Urinary bladder (tissue), 3 donors: ENCODE measurements at regions not wholly inside any gene's neighbourhood (a gene's known extent, or its start where the extent isn't known, plus 50 kb on each side); places are given as distances from the start of the nearest gene placed in this dataset.
"Not testable (repeated sequence)": the region's sequence is repeated elsewhere in the genome, so short reads cannot be mapped to it uniquely, and the experiment has no call there.

Source experiments
- DNase-seq: peaks from one replicate; pipeline ENCODE4 v3.0.0-alpha.2; 2015; ENCODE audit errors: extremely low spot score
- H3K27ac ChIP-seq: one replicate; pipeline ENCODE4 v1.5.1; 2013; ENCODE audit warnings: low read depth, mild to moderate bottlenecking, moderate library complexity
- H3K36me3 ChIP-seq: one replicate; pipeline ENCODE4 v1.6.1; 2013; ENCODE audit warnings: mild to moderate bottlenecking, moderate library complexity; ENCODE audit not compliant: insufficient read depth
- H3K4me1 ChIP-seq: one replicate; pipeline ENCODE4 v1.6.1; 2013; ENCODE audit warnings: mild to moderate bottlenecking, moderate library complexity; ENCODE audit not compliant: insufficient read depth
- H3K4me3 ChIP-seq: one replicate; pipeline ENCODE4 v1.5.1; 2013; ENCODE audit warnings: low read depth, low read length
- WGBS: extraction: QIAGEN DNeasy Blood & Tissue Kit; methylation state at CpG from one replicate; pipeline ENCODE4 v1.1.7; 2013; 5-methylcytosine and 5-hydroxymethylcytosine counted together
- donor health status: healthy with polysubstance abuse.
- donor health status: healthy.

GRCh38 chr5:3456121-3456681 lies 139.4 kb upstream of the IRX1 start:
- Histone ChIP-seq H3K4me1 (no peaks in the 10 kb centered on the region), H3K4me3 (no peak overlapping the region), H3K27ac (no peak overlapping the region), H3K36me3 (no peaks in the 10 kb centered on the region)
- DNase-seq: no peak
- 68% methylated on average over 14 of the region's 14 CpGs for WGBS

- H3K4me1 ChIP-seq, DNase-seq, H3K36me3 ChIP-seq, H3K27ac ChIP-seq, H3K4me3 ChIP-seq: not testable (repeated sequence)
- 96% methylated on average over 27 of the region's 27 CpGs for WGBS
Measured at GRCh38 chr5:3454028-3454427, 141.6 kb upstream of the IRX1 start.

DNA sequence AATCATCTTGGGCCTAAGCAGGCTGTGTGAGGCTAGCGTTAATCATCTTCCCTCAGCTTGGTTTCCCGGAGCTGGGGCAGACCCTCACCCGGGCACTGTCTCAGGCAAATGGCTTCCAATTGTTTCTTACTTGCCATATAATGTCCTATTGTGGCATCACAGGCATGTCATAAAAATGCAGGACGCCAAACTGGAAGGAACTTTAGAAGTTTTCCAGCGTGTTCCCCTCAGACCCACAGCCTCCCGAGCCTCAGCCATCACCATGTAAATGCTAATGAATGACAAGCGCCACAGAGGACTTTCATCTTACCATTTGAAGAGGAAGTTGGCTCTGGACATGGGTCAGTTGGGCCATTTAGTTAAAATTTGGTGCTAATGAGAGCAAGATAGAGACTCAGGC lies 143.0 kb upstream of the IRX1 start:
- no peak for DNase-seq

GRCh38 chr5:3451961-3452360 lies 143.7 kb upstream of the IRX1 start:
- Histone ChIP-seq H3K27ac (no peak overlapping the region), H3K4me1 (no peaks in the 10 kb centered on the region), H3K36me3 (no peaks in the 10 kb centered on the region), H3K4me3 (no peak overlapping the region)
- no peak for DNase-seq
- 91% methylated on average over 10 of the region's 10 CpGs for WGBS

More for the DNA sequence above, 143.0 kb upstream of the IRX1 start:
- H3K4me3 ChIP-seq: no peak overlapping the region
- no peaks in the 10 kb centered on the region for H3K4me1 ChIP-seq
- no peak overlapping the region for H3K27ac ChIP-seq
- no peaks in the 10 kb centered on the region for H3K36me3 ChIP-seq
- WGBS: 78% methylated on average over 7 of the region's 7 CpGs

DNA sequence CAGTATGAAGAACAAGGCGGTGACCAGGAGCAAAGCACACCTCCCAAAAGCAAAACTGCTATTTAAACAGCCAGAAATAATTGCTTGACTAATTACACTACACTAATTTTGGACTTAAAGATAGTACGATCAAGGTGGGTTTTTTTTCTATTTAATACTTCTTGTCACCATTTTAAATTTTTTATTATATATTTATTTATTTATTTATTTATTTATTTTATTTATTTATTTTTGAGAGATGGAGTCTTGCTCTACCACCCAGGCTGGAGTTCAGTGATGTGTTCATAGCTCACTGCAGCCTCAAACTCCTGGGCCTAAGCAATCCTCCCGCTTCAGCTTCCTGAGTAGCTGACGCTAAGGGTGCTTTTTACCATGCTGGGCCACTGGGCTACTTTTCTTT lies 146.2 kb upstream of the IRX1 start:
- no peak for DNase-seq
- Histone ChIP-seq H3K36me3 (no peaks in the 10 kb centered on the region), H3K4me1 (no peaks in the 10 kb centered on the region), H3K27ac (no peak overlapping the region), H3K4me3 (no peak overlapping the region)
- WGBS: 95% methylated on average over 4 of the region's 4 CpGs

DNA sequence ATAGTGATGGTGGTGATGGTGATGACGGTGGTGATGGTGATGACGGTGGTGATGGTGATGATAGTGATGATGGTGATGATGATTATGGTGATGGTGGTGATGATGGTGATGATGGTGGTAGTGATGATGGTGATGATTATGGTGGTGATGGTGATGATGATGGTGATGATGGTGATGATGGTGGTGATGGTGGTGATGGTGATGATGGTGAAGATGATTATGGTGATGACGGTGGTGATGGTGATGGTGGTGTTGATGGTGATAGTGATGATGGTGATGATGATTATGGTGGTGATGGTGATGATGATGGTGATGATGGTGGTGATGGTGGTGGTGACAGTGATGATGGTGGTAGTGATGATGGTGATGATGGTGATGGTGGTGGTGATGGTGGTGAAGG lies 149.2 kb upstream of the IRX1 start:
- H3K27ac ChIP-seq: no peak overlapping the region
- DNase-seq: no peak
- 83% methylated on average over 3 of the region's 3 CpGs for WGBS
- no peak overlapping the region for H3K4me3 ChIP-seq
- no peaks in the 10 kb centered on the region for H3K4me1 ChIP-seq
- H3K36me3 ChIP-seq: no peaks in the 10 kb centered on the region

DNA sequence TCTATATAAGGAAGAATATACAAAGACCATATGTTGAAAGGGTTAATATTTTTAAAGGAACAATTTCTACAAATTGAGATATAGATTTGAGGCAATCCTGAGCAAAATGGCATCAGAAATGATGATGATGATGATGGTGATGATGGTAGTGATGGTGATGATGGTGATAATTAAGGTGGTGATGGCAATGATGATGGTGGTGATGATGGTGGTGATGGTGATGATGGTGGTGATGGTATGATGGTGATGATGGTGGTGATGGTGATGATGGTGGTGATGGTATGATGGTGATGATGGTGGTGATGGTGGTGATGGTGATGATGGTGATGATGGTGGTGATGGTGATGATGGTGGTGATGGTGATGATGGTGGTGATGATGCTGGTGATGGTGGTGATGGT lies 150.1 kb upstream of the IRX1 start:
- not testable (repeated sequence) for H3K27ac ChIP-seq, H3K36me3 ChIP-seq, H3K4me3 ChIP-seq, DNase-seq, H3K4me1 ChIP-seq

GRCh38 chr5:3432135-3432534 lies 163.5 kb upstream of the IRX1 start:
- WGBS: 80% methylated on average over 4 of the region's 4 CpGs

DNA sequence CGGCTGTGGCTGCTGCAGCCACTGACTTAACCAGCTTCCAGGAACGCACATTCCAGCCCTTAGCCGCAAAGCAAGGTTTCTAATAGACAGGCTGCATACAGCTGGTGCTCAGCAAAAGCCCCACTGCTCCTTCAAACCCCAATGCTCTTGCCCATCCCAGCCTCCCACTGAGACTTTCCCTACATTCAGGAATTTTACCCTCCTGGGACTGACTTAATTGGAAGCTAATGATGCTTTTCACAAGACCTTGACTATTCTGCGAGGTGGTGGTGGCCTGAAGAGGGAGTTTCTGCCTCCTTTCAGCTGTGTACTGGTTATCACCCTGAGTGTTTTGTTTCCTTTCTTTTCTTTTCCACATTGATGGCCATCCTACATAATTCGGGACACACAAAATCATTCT lies 164.9 kb upstream of the IRX1 start:
- no peaks in the 10 kb centered on the region for H3K4me1 ChIP-seq
- H3K36me3 ChIP-seq: no peaks in the 10 kb centered on the region
- H3K4me3 ChIP-seq: no peak overlapping the region
- H3K27ac ChIP-seq: no peak overlapping the region
- DNase-seq: no peak
- 50% methylated on average over 5 of the region's 5 CpGs for WGBS

More at GRCh38 chr5:3432135-3432534, 163.5 kb upstream of the IRX1 start:
- Histone ChIP-seq H3K4me1 (no peaks in the 10 kb centered on the region), H3K36me3 (no peaks in the 10 kb centered on the region), H3K4me3 (no peak overlapping the region), H3K27ac (no peak overlapping the region)
- DNase-seq: no peak

- Histone ChIP-seq H3K4me1 (no peaks in the 10 kb centered on the region), H3K4me3 (no peak overlapping the region), H3K27ac (no peak overlapping the region), H3K36me3 (no peaks in the 10 kb centered on the region)
- DNase-seq: no peak
- WGBS: 79% methylated on average over 7 of the region's 7 CpGs
Measured at GRCh38 chr5:3429962-3430361, 165.7 kb upstream of the IRX1 start.

DNA sequence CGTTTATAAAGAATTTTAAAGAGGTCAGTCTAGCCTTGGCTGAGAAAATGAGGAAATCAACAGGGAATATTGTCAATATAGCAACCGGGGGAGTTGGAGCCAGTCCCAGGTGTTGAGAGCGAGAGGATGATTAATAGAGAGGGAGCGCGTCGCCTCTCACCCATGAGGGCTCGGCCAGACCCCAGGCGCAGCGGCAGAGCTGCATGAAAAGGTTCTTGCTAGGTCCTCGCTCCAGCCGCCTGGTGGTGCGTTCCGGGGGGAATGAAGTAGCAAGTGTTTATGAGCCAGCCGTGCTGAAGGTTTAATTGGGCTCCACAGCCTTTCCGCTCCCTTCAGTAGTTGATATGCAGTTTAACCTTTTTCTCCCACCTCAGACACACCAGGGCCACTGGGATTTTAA lies 167.3 kb upstream of the IRX1 start:
- Histone ChIP-seq H3K4me1 (no peaks in the 10 kb centered on the region), H3K4me3 (no peak overlapping the region), H3K27ac (no peak overlapping the region), H3K36me3 (no peaks in the 10 kb centered on the region)
- no peak for DNase-seq
- 14% methylated on average over 15 of the region's 15 CpGs for WGBS

- no peak for DNase-seq
Measured at GRCh38 chr5:3424946-3425345, 170.7 kb upstream of the IRX1 start.

DNA sequence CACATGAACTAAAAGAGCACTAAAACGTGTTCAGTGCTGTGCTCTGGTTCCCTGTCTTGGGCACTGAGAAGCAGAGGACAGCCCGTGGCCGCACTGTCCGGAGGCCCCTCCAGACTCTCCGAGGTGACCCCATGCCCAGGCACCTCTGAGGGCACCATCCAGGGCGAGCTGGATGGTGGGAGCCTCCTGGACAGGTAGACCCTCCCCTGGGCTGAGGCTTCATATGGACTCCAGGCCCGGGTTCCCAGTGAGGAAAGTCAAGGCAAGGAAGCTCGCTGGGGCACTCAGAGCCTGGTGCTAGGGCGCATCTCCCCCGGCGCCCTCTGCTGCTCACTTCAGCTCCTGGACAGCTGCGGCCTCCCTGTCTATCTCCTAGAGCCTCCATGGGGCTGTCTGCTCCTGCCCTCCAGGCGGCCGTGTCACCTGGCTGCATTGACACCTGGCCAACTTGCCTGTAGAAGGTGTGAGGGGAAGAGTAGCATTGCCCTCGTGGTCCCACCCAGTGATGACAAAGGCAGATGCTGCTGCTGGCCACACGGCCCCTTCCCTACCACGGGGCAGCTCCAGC lies 178.2 kb upstream of the IRX1 start:
- Histone ChIP-seq H3K36me3 (no peaks in the 10 kb centered on the region), H3K4me1 (no peaks in the 10 kb centered on the region), H3K4me3 (no peak overlapping the region), H3K27ac (no peak overlapping the region)
- DNase-seq: no peak
- WGBS: 76% methylated on average over 17 of the region's 17 CpGs

More at GRCh38 chr5:3424946-3425345, 170.7 kb upstream of the IRX1 start:
- H3K27ac ChIP-seq: no peak overlapping the region
- no peak overlapping the region for H3K4me3 ChIP-seq
- H3K36me3 ChIP-seq: no peaks in the 10 kb centered on the region
- no peaks in the 10 kb centered on the region for H3K4me1 ChIP-seq
- 19% methylated on average over 2 of the region's 2 CpGs for WGBS

GRCh38 chr5:3414371-3414770 lies 181.3 kb upstream of the IRX1 start:
- Histone ChIP-seq H3K27ac (no peak overlapping the region), H3K4me1 (no peaks in the 10 kb centered on the region), H3K36me3 (no peaks in the 10 kb centered on the region), H3K4me3 (no peak overlapping the region)
- 62% methylated on average over 7 of the region's 7 CpGs for WGBS
- DNase-seq: no peak

- DNase-seq: no peak
- H3K4me1 ChIP-seq: no peaks in the 10 kb centered on the region
- H3K27ac ChIP-seq: no peak overlapping the region
- WGBS: 90% methylated on average over 1 of the region's 1 CpG
- no peak overlapping the region for H3K4me3 ChIP-seq
- H3K36me3 ChIP-seq: no peaks in the 10 kb centered on the region
Measured at GRCh38 chr5:3412146-3412545, 183.5 kb upstream of the IRX1 start.
